HFF-Myc (cell line): ENCODE measurements at regions not wholly inside any gene's neighbourhood (a gene's known extent, or its start where the extent isn't known, plus 50 kb on each side); places are given as distances from the start of the nearest gene placed in this dataset.
"Not testable (repeated sequence)": the region's sequence is repeated elsewhere in the genome, so short reads cannot be mapped to it uniquely, and the experiment has no call there.

Source experiments
- DNase-seq: peaks from one replicate; pipeline ENCODE4 v3.0.0-alpha.2; 2011; ENCODE audit warnings: low read depth; ENCODE audit errors: extremely low read depth
- H3K4me3 ChIP-seq: replicated peaks from 2 replicates; pipeline ENCODE4 v1.5.1; 2011; ENCODE audit warnings: low read depth, mild to moderate bottlenecking, control low read depth, low read length
- TF ChIP-seq, protein P1 (sequence below): IDR thresholded peaks from 2 replicates; pipeline ENCODE4 v1.5.1; 2012; ENCODE audit warnings: mild to moderate bottlenecking, low read depth, low read length, control low read depth; ENCODE audit errors: missing control alignments

DNA sequence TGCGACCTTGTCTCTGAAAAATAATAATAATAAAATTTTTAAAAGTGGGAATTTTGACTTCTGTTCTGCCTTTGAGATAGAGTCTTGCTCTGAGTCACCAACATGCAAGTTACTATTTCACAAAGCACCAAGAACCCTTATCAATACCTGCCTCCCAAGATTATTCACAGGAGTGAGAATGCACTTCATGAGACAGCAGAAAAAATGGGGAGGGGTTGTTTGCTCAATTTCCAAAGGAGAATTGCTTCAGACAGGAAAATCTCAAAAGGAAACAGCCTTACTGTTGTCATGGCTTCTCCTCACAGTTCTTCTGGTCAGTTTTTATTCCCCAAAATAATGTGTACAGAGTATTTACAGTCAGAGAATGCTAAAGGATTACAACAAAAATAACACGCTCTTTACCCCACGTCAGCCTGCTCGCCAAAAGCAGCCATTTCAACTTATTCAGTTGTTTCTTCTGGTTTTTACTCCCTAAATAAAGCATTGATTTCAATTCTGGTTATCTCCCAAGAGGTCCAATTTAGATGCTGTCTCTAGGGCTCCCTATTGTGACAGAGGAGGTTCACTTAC lies 89.0 kb downstream of the PPCDC start:
- no peak for DNase-seq
- no peak overlapping the region for H3K4me3 ChIP-seq
- TF ChIP-seq, protein P1, sequence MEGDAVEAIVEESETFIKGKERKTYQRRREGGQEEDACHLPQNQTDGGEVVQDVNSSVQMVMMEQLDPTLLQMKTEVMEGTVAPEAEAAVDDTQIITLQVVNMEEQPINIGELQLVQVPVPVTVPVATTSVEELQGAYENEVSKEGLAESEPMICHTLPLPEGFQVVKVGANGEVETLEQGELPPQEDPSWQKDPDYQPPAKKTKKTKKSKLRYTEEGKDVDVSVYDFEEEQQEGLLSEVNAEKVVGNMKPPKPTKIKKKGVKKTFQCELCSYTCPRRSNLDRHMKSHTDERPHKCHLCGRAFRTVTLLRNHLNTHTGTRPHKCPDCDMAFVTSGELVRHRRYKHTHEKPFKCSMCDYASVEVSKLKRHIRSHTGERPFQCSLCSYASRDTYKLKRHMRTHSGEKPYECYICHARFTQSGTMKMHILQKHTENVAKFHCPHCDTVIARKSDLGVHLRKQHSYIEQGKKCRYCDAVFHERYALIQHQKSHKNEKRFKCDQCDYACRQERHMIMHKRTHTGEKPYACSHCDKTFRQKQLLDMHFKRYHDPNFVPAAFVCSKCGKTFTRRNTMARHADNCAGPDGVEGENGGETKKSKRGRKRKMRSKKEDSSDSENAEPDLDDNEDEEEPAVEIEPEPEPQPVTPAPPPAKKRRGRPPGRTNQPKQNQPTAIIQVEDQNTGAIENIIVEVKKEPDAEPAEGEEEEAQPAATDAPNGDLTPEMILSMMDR, result no peak

GRCh38 chr15:75112848-75113492 lies 88.7 kb upstream of the C15orf39 start:
- H3K4me3 ChIP-seq, result no peak overlapping the region
- TF ChIP-seq, protein P1, result no peak
- no peak for DNase-seq

GRCh38 chr15:75114327-75114726 lies 87.4 kb upstream of the C15orf39 start:
- DNase-seq, result no peak
- no peak overlapping the region for H3K4me3 ChIP-seq
- TF ChIP-seq, protein P1, result no peak

DNA sequence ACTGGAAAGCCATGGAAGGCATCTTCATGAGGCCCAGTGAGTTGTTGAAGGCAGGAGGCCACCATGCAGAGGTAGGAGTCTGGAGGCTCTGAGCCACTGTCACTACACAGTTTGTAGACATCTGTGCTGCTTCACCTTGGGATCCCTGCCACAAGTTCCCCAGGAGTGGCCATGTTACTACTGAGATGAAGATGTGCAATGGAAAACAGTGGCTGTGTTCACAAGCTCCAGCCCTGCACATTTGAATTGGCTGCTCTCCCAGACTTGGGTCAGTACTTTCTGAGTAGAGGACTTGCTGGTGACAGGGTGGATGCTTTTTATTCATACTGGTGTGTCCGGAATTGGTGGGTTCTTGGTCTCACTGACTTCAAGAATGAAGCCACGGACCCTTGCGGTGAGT lies 86.9 kb upstream of the C15orf39 start:
- no peak for DNase-seq
- TF ChIP-seq, protein P1, result no peak
- no peak overlapping the region for H3K4me3 ChIP-seq

- H3K4me3 ChIP-seq, DNase-seq: not testable (repeated sequence)
These were observed 86.2 kb upstream of the C15orf39 start for GRCh38 chr15:75115411-75115913.

GRCh38 chr15:75116143-75116542 lies 85.5 kb upstream of the C15orf39 start:
- not testable (repeated sequence) for H3K4me3 ChIP-seq, DNase-seq

- TF ChIP-seq, protein P1, result no peak
- H3K4me3 ChIP-seq, result no peak overlapping the region
- DNase-seq, result no peak
These were observed 83.7 kb upstream of the C15orf39 start for GRCh38 chr15:75117993-75118392.

DNA sequence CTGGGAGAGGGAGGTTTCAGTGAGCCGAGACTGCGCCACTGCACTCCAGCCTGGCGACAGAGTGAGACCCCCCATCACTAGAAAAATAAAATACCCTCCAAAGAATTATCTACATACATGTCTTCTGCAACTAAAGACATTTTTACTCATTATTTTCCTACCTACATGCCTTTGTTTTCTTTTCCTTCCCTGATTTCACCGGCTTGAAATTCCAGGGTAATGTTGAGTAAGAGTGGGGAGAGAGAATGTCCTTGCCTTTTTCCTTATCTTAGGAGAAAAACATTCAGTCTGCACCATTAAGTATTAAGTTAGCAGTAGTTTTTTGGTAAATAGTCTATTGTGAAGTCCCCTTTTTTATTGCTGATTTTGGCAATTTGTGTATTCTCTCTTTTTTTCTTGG lies 82.4 kb upstream of the C15orf39 start:
- DNase-seq, H3K4me3 ChIP-seq: not testable (repeated sequence)
